Loucy (cell line): ENCODE measurements at regions not wholly inside any gene's neighbourhood (a gene's known extent, or its start where the extent isn't known, plus 50 kb on each side); places are given as distances from the start of the nearest gene placed in this dataset.

Experiments
- H2AFZ ChIP-seq: fragments of 200-600 bp; sonication (generic); 2 replicates; pipeline ENCODE4 v1.6.0; 2016; ENCODE audit warnings: antibody characterized with exemption, mild to moderate bottlenecking, low read length, moderate library complexity
- H3F3A ChIP-seq: fragments of 200-600 bp; 2 replicates; pipeline ENCODE4 v1.6.0; 2016; ENCODE audit warnings: antibody characterized with exemption, low read depth, mild to moderate bottlenecking
- H3K27me3 ChIP-seq: fragments of 200-600 bp; sonication (generic); 2 replicates; pipeline ENCODE4 v1.6.1; 2014; ENCODE audit warnings: low read length, mild to moderate bottlenecking; ENCODE audit not compliant: insufficient read depth, poor library complexity, severe bottlenecking
- H3K36me3 ChIP-seq: fragments of 200-600 bp; sonication (generic); 2 replicates; pipeline ENCODE4 v1.6.1; 2016; ENCODE audit warnings: low read length; ENCODE audit not compliant: insufficient read depth
- H3K4me1 ChIP-seq: fragments of 200-600 bp; sonication (generic); 2 replicates; pipeline ENCODE4 v1.5.1; 2014; ENCODE audit warnings: low read length, mild to moderate bottlenecking; ENCODE audit not compliant: insufficient read depth, poor library complexity, severe bottlenecking
- H3K4me2 ChIP-seq: fragments of 200-600 bp; sonication (generic); 2 replicates; pipeline ENCODE4 v1.6.0; 2014; ENCODE audit warnings: antibody characterized with exemption, low read length, low read depth, mild to moderate bottlenecking; ENCODE audit not compliant: poor library complexity, severe bottlenecking
- H3K4me3 ChIP-seq: fragments of 200-600 bp; sonication (generic); 2 replicates; pipeline ENCODE4 v1.5.1; 2014; ENCODE audit warnings: low read length, mild to moderate bottlenecking, mixed read lengths; ENCODE audit not compliant: poor library complexity, severe bottlenecking
- H3K79me2 ChIP-seq: fragments of 200-600 bp; sonication (generic); 2 replicates; pipeline ENCODE4 v1.6.1; 2014; ENCODE audit warnings: low read length; ENCODE audit not compliant: insufficient read depth
- H3K9ac ChIP-seq: fragments of 200-600 bp; sonication (generic); 2 replicates; pipeline ENCODE4 v1.6.0; 2014; ENCODE audit warnings: mild to moderate bottlenecking, low read depth, low read length, moderate library complexity; ENCODE audit not compliant: poor library complexity, severe bottlenecking
- H3K9me2 ChIP-seq: fragments of 200-600 bp; sonication (generic); replicated peaks from 2 replicates; pipeline ENCODE4 v1.6.1; 2016; ENCODE audit warnings: low read depth, low read length, mixed read lengths
- H3K9me3 ChIP-seq: fragments of 200-600 bp; sonication (generic); 2 replicates; pipeline ENCODE4 v1.6.1; 2014; ENCODE audit warnings: mild to moderate bottlenecking, antibody characterized with exemption, low read length, low read depth; ENCODE audit not compliant: insufficient read depth
- H4K20me1 ChIP-seq: fragments of 200-600 bp; sonication (generic); 2 replicates; pipeline ENCODE4 v1.6.0; 2014; ENCODE audit warnings: antibody characterized with exemption, low read length, mild to moderate bottlenecking; ENCODE audit not compliant: insufficient read depth, poor library complexity, severe bottlenecking
- CTCF ChIP-seq: fragments of 200-600 bp; sonication (generic); conservative IDR thresholded peaks from 2 replicates; pipeline ENCODE4 v1.5.1; 2014; ENCODE audit warnings: mild to moderate bottlenecking, antibody characterized with exemption, low read length
- EZH2phosphoT487 ChIP-seq: fragments of 200-600 bp; IDR thresholded peaks from 2 replicates; pipeline ENCODE4 v1.6.1; 2018; ENCODE audit warnings: antibody characterized with exemption, mild to moderate bottlenecking, moderate library complexity, borderline replicate concordance

- H3F3A ChIP-seq = no peaks in the 10 kb centered on the region
- no peaks in the 10 kb centered on the region for H3K27me3 ChIP-seq
- no peaks in the 10 kb centered on the region for H3K4me1 ChIP-seq
- no peaks in the 10 kb centered on the region for H3K36me3 ChIP-seq
- H3K79me2 ChIP-seq = no peaks in the 10 kb centered on the region
- no peaks in the 10 kb centered on the region for H3K9me3 ChIP-seq
- no peak overlapping the region for H3K9ac ChIP-seq
- H4K20me1 ChIP-seq = no peaks in the 10 kb centered on the region
- no peak overlapping the region for H3K4me3 ChIP-seq
- TF ChIP-seq CTCF (no peak), EZH2phosphoT487 (no peak)
- no peak overlapping the region for H3K4me2 ChIP-seq
- H2AFZ ChIP-seq = no peak overlapping the region
- H3K9me2 ChIP-seq = no peaks in the 10 kb centered on the region
Observed at GRCh38 chr12:125245581-125246557, 180.6 kb downstream of the AACS start.

GRCh38 chr12:125247477-125247876 is 182.2 kb downstream of the AACS start:
- Histone ChIP-seq H2AFZ (no peak overlapping the region), H3K9me3 (no peaks in the 10 kb centered on the region), H4K20me1 (no peaks in the 10 kb centered on the region), H3K9me2 (no peaks in the 10 kb centered on the region), H3K27me3 (no peaks in the 10 kb centered on the region), H3K79me2 (no peaks in the 10 kb centered on the region), H3K4me3 (no peak overlapping the region), H3K4me2 (no peak overlapping the region), H3K4me1 (no peaks in the 10 kb centered on the region), H3F3A (no peaks in the 10 kb centered on the region), H3K36me3 (no peaks in the 10 kb centered on the region), H3K9ac (no peak overlapping the region)
- TF ChIP-seq CTCF = no peak

GRCh38 chr12:125249066-125249824 is 184.0 kb downstream of the AACS start:
- Histone ChIP-seq H3K27me3 (no peaks in the 10 kb centered on the region), H3F3A (no peaks in the 10 kb centered on the region), H3K9ac (no peak overlapping the region), H3K36me3 (no peaks in the 10 kb centered on the region), H3K79me2 (no peaks in the 10 kb centered on the region), H3K4me3 (no peak overlapping the region), H2AFZ (no peak overlapping the region), H3K4me2 (no peak overlapping the region), H3K9me2 (no peaks in the 10 kb centered on the region), H3K9me3 (no peaks in the 10 kb centered on the region), H3K4me1 (no peaks in the 10 kb centered on the region), H4K20me1 (no peaks in the 10 kb centered on the region)
- TF ChIP-seq CTCF = no peak
- no peak for TF ChIP-seq EZH2phosphoT487
